Motor neuron (in vitro differentiated cells): ENCODE measurements at regions not wholly inside any gene's neighbourhood (a gene's known extent, or its start where the extent isn't known, plus 50 kb on each side); places are given as distances from the start of the nearest gene placed in this dataset.
"Not testable (repeated sequence)": the region's sequence is repeated elsewhere in the genome, so short reads cannot be mapped to it uniquely, and the experiment has no call there.

ENCODE experiments used
- ATAC-seq, 8 experiments: fragments of 200-7000 bp; cut with Tn5 transposase; replicated peaks in 6 of 8; 2 replicates each; pipeline ENCODE4 v1.8.0; 2021; ENCODE audit warnings: mild to moderate bottlenecking in 8 of 8, moderate library complexity in 8 of 8
- H3K27ac ChIP-seq, 2 donors: fragments of 250-450 bp; sonication (Bioruptor Pico); 2 replicates each; pipeline ENCODE4 v1.9.0; 2021; ENCODE audit warnings: antibody characterized with exemption in 2 of 2, mild to moderate bottlenecking in 2 of 2, moderate library complexity in 1 of 2
- H3K4me1 ChIP-seq, 2 donors: fragments of 250-450 bp; sonication (Bioruptor Pico); replicated peaks in 1 of 2; 2 replicates each; pipeline ENCODE4 v1.6.1; 2021; ENCODE audit warnings: antibody characterized with exemption in 2 of 2, mild to moderate bottlenecking in 2 of 2, moderate library complexity in 1 of 2
- H3K4me3 ChIP-seq, 5 donors: fragments of 250-450 bp; sonication (Bioruptor Pico); 2 replicates each; pipeline ENCODE4 v1.9.0; 2021; ENCODE audit warnings: antibody characterized with exemption in 5 of 5, mild to moderate bottlenecking in 5 of 5, moderate library complexity in 4 of 5
- WGBS, 10 experiments: fragments of 450-650 bp; shearing (Covaris generic); methylation state at CpG; one replicate each; pipeline ENCODE4 v1.0.0; 2022; 5-methylcytosine and 5-hydroxymethylcytosine counted together
- in situ Hi-C, 9 experiments: fragments of 400-800 bp; cut with MboI; loops; one replicate each; pipeline ENCODE4 v1.15.0; 2021; ENCODE audit warnings: low sequenced_read_pairs in 9 of 9, low pct_unique_long_range_greater_than_20kb in 2 of 9; ENCODE audit not compliant: unreplicated experiment in 9 of 9

- in situ Hi-C loops: no loop called here
- H3K4me1 ChIP-seq: peaks cover 8 to 17% of the 10 kb centered on the region in 2 donors
- no peak for ATAC-seq
- H3K27ac ChIP-seq: no peak overlapping the region
- 4 to 86% (median 22%) methylated on average over 1 to 2 of the region's 2 CpGs; no CpG with 5 or more reads in 2 of the 10 experiments for WGBS, 10 experiments
- no peak overlapping the region for H3K4me3 ChIP-seq
These were observed 126.9 kb upstream of the GHITM start for GRCh38 chr10:84012431-84012830.

DNA sequence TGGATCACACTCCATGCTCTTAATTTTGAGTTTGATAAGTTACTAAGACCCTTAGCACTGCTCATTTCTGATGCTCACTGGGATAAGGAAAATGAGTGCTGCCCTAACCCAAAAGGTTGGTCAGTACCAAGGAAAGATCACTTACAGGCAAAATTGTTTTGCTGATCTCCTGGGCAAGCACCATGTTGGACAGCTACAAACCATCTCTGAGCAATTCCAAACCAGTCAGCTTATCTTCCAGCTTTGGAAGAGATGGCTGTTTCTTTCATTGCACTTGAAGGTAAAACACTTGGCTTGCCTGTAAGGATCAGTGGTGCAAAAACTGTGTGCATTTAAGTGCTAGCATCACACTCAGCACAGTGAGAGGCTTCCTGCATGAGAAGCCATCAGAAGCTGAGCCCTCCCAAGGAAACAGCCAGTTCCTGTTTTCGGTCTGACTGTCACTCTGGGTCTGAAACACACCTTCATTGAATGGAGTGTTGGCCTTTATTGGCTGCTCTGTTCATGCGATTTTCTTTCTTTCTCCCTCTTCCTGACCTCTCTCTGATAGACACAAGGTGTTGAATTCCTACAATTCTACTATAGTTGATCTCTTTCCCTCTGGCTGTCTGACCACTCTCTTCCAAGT lies 126.4 kb upstream of the GHITM start:
- Histone ChIP-seq H3K27ac (no peak overlapping the region), H3K4me1 (peaks cover 8 to 17% of the 10 kb centered on the region in 2 donors), H3K4me3 (no peak overlapping the region)
- in situ Hi-C loops: no loop called here
- no peak for ATAC-seq
- WGBS, 10 experiments: 8 to 100% (median 60%) methylated on average over 1 to 2 of the region's 2 CpGs; no CpG with 5 or more reads in 2 of the 10 experiments

DNA sequence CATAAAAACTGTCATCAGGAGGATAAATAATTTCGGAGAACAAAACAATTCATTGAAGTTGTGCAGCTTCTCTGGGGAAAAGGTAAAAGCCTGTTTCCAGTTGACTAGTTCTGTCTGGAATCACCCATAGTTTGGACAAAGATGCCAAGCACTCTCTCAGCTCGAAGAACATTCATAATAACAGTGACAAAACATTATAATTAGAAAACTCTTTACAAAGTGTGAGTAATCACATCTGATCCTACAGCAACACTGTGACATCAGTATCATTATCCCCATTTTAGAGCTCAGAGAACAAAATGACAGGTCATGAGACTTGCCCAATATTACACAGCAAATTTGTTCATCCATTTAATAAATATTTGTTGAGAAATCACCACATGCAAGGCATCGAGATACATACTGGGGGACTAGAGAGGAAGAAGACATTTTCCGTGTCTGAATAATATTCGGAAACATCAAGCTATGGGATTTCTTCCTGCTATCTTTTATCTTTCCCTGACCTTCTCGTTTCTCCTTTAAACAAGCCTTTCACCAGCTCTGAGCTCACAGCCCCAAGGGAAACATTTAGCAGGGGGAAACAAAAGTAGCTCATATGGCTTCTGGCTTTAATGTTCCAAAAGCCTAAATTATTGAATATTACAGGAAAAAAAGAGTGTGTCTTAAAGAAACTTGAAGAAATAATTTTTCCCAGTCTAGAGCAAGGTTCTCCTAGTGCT lies 123.3 kb upstream of the GHITM start:
- Histone ChIP-seq H3K27ac (no peak overlapping the region), H3K4me3 (no peak overlapping the region), H3K4me1 (peaks cover 8 to 17% of the 10 kb centered on the region in 2 donors)
- WGBS, 10 experiments: 0 to 77% (median 60%) methylated on average over 1 to 6 of the region's 6 CpGs; no CpG with 5 or more reads in 1 of the 10 experiments
- peak in 6 of 8 experiments; percentile 29 to 86 (median 63) for ATAC-seq
- in situ Hi-C loops: no loop called here

GRCh38 chr10:84018826-84019225 lies 120.5 kb upstream of the GHITM start:
- no peak overlapping the region for H3K27ac ChIP-seq
- no peak overlapping the region for H3K4me3 ChIP-seq
- WGBS, 10 experiments: 0 to 100% (median 66%) methylated on average over 1 to 3 of the region's 3 CpGs
- H3K4me1 ChIP-seq: peaks cover 8 to 17% of the 10 kb centered on the region in 2 donors
- ATAC-seq: no peak
- in situ Hi-C loops: no loop called here

DNA sequence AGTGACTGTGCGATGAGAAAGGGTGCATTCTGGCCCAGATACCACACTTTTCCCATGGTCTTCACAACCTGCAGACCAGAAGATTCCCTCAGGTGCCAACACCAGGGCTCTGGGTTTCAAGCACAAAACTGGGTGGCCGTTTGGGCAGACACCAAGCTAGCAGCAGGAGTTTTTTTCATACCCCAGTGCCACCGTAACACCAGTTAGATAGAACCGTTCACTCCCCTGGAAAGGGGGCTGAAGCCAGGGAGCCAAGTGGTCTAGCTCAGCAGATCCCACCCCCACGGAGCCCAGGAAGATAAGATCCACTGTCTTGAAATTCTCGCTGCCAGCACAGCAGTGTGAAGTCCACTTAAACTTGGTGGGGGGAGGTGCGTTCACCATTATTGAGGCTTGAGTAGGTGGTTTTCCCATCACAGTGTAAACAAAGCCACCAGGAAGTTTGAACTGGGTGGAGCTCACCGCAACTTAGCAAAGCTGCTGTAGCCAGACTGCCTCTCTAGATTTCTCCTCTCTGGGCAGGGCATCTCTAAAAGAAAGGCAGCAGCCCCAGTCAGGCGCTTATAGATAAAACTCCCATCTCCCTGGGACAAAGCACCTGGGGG lies 119.4 kb upstream of the GHITM start:
- H3K4me1 ChIP-seq: peaks cover 8 to 16% of the 10 kb centered on the region in 2 donors
- ATAC-seq, in situ Hi-C loops, H3K27ac ChIP-seq, H3K4me3 ChIP-seq: not testable (repeated sequence)
- WGBS, 10 experiments: 18 to 100% (median 82%) methylated on average over 2 to 5 of the region's 9 CpGs; no CpG with 5 or more reads in 3 of the 10 experiments

DNA sequence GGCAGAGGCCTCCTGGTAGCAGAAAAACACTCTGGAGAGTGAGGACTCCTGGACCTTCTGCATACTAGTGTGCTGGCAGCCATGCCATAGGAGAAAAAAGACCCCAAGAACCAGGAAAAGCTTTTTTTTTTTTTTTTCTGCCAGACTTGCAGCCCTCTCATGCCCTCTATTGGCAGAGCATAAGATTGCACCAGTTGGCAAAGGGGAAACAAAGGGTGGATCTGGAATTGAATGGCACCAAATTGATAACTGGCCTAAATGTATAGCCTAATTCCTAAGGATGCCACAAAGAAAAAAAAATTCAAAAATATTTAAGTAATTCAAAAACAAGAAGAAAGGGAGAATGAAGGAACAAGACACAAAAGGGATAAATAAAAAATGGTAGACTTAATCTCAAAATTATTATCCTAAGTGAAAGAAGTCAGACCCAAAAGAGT lies 112.5 kb upstream of the GHITM start:
- H3K27ac ChIP-seq: no peak overlapping the region
- no peak for ATAC-seq
- in situ Hi-C loops: no loop called here

DNA sequence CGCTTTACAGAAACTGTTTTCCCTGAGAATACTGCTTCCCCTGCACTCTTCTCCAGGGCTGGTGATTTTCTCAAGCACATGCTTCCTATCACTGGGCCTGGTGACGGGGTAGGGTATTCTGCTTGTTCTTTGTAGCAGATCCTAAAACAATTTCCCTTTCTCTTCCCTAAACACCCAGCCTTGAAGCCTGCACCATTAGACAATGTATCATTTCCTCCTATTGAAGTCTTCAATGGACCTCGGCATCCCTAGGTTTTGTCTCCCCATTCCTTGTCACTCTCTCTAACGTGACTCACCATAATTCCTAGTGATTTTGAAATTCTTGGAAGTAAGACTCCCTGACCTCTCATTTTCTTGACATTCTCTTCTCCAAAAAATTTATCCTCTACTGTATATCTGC lies 109.5 kb upstream of the GHITM start:
- WGBS, 10 experiments: 0 to 100% (median 78%) methylated on average over 1 to 4 of the region's 4 CpGs
- no peak for ATAC-seq
- in situ Hi-C loops: no loop called here

More for the DNA sequence above, 112.5 kb upstream of the GHITM start:
- Histone ChIP-seq H3K4me1 (no peaks in the 10 kb centered on the region), H3K4me3 (no peak overlapping the region)

DNA sequence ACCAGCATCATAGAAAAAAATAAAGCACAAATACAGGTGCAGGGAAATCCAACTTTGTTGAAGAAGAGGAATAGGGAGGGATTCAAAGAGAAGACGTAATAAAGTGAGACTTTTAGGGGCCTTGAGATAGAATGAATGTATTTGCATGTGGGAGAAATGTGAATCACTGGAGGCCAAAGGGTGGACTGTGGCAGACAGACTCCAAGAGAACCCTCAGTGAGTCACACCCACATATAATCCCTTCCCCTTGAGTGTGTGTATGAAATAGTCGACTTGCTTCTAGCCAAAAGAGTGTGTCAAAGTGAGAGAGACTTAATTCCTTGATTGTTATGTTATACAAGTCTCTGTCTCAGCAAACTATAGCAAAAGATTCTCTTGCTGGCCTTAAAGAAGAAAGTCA lies 101.3 kb upstream of the GHITM start:
- H3K27ac ChIP-seq: no peak overlapping the region
- peak in 2 of 8 experiments; percentile 84 to 90 for ATAC-seq
- in situ Hi-C loops: no loop called here
- H3K4me1 ChIP-seq: no peaks in the 10 kb centered on the region
- 0 to 94% (median 24%) methylated on average over 1 to 2 of the region's 2 CpGs for WGBS, 10 experiments
- H3K4me3 ChIP-seq: no peak overlapping the region

More for the DNA sequence above, 109.5 kb upstream of the GHITM start:
- H3K4me3 ChIP-seq: no peak overlapping the region
- H3K27ac ChIP-seq: no peak overlapping the region
- H3K4me1 ChIP-seq: no peaks in the 10 kb centered on the region

GRCh38 chr10:84039957-84040356 lies 99.4 kb upstream of the GHITM start:
- no peaks in the 10 kb centered on the region for H3K4me1 ChIP-seq
- in situ Hi-C loops: no loop called here
- 9 to 86% (median 66%) methylated on average over 2 to 5 of the region's 5 CpGs for WGBS, 10 experiments
- no peak overlapping the region for H3K4me3 ChIP-seq
- no peak overlapping the region for H3K27ac ChIP-seq
- ATAC-seq: no peak

DNA sequence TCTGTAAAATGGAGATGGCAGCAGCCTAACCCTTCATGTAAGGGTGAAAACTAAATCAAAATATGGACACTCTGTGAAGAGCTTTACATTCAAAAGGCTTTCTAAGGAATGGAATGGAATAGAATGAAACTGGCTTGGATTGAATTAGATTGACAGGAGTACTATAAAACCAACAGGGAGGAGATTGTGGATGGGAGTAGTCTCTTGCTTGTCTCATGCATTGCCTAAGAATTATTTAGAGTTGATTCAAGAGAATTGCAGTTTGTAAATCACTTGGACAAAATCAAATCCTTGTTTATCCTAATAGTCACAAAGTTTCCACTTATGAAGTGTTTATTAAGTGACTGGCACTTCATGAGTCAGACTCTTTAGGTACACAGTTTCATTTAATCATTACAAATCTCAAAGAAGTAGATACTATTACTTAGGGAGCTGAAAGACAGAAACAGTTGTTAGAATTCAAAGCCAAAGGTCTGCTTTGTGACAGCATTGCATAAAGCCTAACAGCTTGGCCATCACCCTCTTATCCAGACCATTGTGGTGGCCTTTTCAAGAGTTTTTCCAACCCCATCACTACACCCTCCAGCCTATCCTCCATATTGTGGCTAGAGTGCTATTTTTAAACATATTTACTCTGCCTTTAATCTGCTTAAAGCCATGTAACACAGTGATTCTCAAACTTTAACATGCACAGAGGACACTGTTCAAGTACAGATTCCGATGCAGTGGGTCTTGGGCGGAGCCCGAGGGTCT lies 91.9 kb upstream of the GHITM start:
- H3K27ac ChIP-seq: no peak overlapping the region
- in situ Hi-C loops: no loop called here
- H3K4me3 ChIP-seq: no peak overlapping the region
- 0 to 93% (median 70%) methylated on average over 2 to 3 of the region's 3 CpGs; no CpG with 5 or more reads in 5 of the 10 experiments for WGBS, 10 experiments
- ATAC-seq: peak in 2 of 8 experiments; percentile 73 to 93
- no peaks in the 10 kb centered on the region for H3K4me1 ChIP-seq

- Histone ChIP-seq H3K4me3 (no peak overlapping the region), H3K27ac (no peak overlapping the region), H3K4me1 (no peaks in the 10 kb centered on the region)
- in situ Hi-C loops: no loop called here
- no peak for ATAC-seq
These were observed 89.7 kb upstream of the GHITM start for GRCh38 chr10:84049645-84050011.

- no peak overlapping the region for H3K27ac ChIP-seq
- in situ Hi-C loops: no loop called here
- H3K4me3 ChIP-seq: no peak overlapping the region
- no peaks in the 10 kb centered on the region for H3K4me1 ChIP-seq
- WGBS, 10 experiments: 20 to 100% (median 83%) methylated on average over 1 to 4 of the region's 5 CpGs; no CpG with 5 or more reads in 3 of the 10 experiments
- no peak for ATAC-seq
These were observed 85.7 kb upstream of the GHITM start for GRCh38 chr10:84053626-84054025.

DNA sequence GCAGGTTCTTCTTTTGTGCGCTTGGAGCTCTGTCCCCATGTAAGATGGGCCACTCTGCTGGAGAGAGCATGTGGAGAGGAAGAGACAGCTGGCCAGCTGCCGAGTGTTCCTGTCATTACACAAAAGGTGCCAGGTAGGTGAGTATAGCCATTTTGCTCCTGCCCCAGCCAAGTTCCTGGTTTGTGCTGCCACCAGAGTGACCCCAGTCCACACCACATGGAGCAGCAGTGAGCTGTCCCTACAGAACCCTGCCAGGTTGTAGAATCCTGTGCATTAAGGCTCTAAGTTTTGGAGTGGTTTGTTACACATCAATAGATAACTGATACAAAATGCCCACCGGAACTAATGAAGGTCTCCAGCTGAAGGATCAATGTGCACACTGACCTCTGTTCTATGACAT lies 84.6 kb upstream of the GHITM start:
- in situ Hi-C loops: no loop called here
- Histone ChIP-seq H3K27ac (no peak overlapping the region), H3K4me1 (no peaks in the 10 kb centered on the region), H3K4me3 (no peak overlapping the region)
- 0 to 100% (median 100%) methylated on average over 1 to 3 of the region's 3 CpGs; no CpG with 5 or more reads in 3 of the 10 experiments for WGBS, 10 experiments
- peak in 1 of 8 experiments; percentile 16 for ATAC-seq
